ENCODE measurements at regions not wholly inside any gene's neighbourhood (a gene's known extent, or its start where the extent isn't known, plus 50 kb on each side); places are given as distances from the start of the nearest gene placed in this dataset.

DNA sequence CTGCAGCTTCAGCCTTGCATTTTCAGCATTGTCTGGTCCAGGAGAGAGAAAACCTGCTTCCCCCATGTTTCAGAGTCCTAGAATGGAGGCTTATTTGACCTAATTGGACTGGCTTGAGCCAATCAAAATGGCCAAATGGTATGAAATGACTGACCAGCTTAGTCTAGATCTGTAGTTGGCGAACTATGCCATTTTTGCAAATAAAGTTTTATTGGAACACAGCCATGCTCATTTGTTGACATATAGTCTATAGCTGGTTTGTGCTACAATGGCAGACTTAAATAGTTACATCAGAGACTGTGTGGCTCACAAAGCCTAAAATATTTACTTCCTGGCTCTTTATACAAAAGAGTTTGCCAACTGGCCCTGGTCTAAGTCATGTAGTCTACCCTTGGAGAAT lies 180.8 kb downstream of the HS3ST3B1 start:
- H3K14ac ChIP-seq (ENCODE audit: insufficient read length): no peak overlapping the region
- H2BK120ac ChIP-seq (replicated peaks; ENCODE audit: low read depth, low read length): no peak overlapping the region
- no peak overlapping the region for H3K56ac ChIP-seq (replicated peaks; ENCODE audit: insufficient read length, low read depth, low read length)
- H3K79me1 ChIP-seq (ENCODE audit: low read depth, low read length): no peaks in the 10 kb centered on the region
- no peaks in the 10 kb centered on the region for H3K27me3 ChIP-seq (replicated peaks in 1 of 4; ENCODE audit: control insufficient read depth in 3 of 4, extremely low read depth in 1 of 4, insufficient read depth in 3 of 4, low read length in 3 of 4)
- no peak overlapping the region for H3K18ac ChIP-seq (ENCODE audit: extremely low read depth, low read length)
- no peak overlapping the region for H3K4me2 ChIP-seq (ENCODE audit: insufficient read depth in 1 of 2, low read depth in 2 of 2, low read length in 2 of 2)
- FAIRE-seq: no peak
- no peaks in the 10 kb centered on the region for H3K36me3 ChIP-seq (ENCODE audit: control insufficient read depth in 2 of 4, insufficient read depth in 4 of 4, low read length in 3 of 4)
- H2BK5ac ChIP-seq (ENCODE audit: low read depth, low read length): no peak overlapping the region
- no peak overlapping the region for H3K9ac ChIP-seq (replicated peaks in 1 of 4; ENCODE audit: extremely low read depth in 1 of 4, low read depth in 3 of 4, low read length in 3 of 4)
- H3K27ac ChIP-seq (ENCODE audit: low read depth, low read length): no peak overlapping the region
- no peak overlapping the region for H2AFZ ChIP-seq (ENCODE audit: low read length)
- no peak overlapping the region for H2BK20ac ChIP-seq (ENCODE audit: low read length)
- no peaks in the 10 kb centered on the region for H4K20me1 ChIP-seq (replicated peaks in 1 of 2; ENCODE audit: control insufficient read depth in 1 of 2, insufficient read depth in 2 of 2, low read length in 2 of 2)
- no peak overlapping the region for H2BK15ac ChIP-seq (ENCODE audit: low read length)
- H3K9me3 ChIP-seq (ENCODE audit: insufficient read depth in 2 of 2, low read depth in 1 of 2, low read length in 1 of 2): no peaks in the 10 kb centered on the region; a peak in 1 of 4 replicates
- no peak for DNase-seq (ENCODE audit: low read depth in 1 of 2, low spot score in 2 of 2)
- no peak overlapping the region for H3K4me3 ChIP-seq (ENCODE audit: extremely low read depth in 1 of 4, insufficient read depth in 2 of 4, low read depth in 3 of 4, low read length in 4 of 4)
- no peak overlapping the region for H3K4ac ChIP-seq (replicated peaks; ENCODE audit: insufficient read length, low read depth, low read length)
- H3K23me2 ChIP-seq (ENCODE audit: low read depth, low read length): no peaks in the 10 kb centered on the region
- H2BK12ac ChIP-seq (ENCODE audit: low read depth, low read length): no peak overlapping the region
- WGBS, 2 experiments (ENCODE audit: extremely low coverage in 1 of 2, insufficient coverage in 1 of 2, insufficient read length in 1 of 2, insufficient replicate concordance in 2 of 2, low coverage in 1 of 2, low lambda C conversion rate in 2 of 2, missing lambda C conversion rate in 1 of 2): 84% methylated on average over 1 of the region's 1 CpG; no CpG with 5 or more reads in 1 of the 2 experiments
- no peak overlapping the region for H4K5ac ChIP-seq (ENCODE audit: insufficient read length, low read depth, low read length)
- H3K23ac ChIP-seq (ENCODE audit: insufficient read length): no peak overlapping the region
- no peak overlapping the region for H2AK5ac ChIP-seq (ENCODE audit: low read depth, low read length)
- no peak overlapping the region for H4K8ac ChIP-seq (ENCODE audit: extremely low read depth, insufficient read depth, low read length)
- H3K79me2 ChIP-seq (ENCODE audit: control insufficient read depth in 1 of 2, insufficient read depth in 2 of 2, low read length in 2 of 2): no peaks in the 10 kb centered on the region
- H4K91ac ChIP-seq (replicated peaks; ENCODE audit: insufficient read length, low read length): no peak overlapping the region
- ChIA-PET POLR2A (ENCODE audit: partially characterized antibody) (no interaction called here), CTCF (ENCODE audit: partially characterized antibody) (interaction anchor here (0.5 kb wide), 1 partner anchor 1021 kb away, joined by 3 read pairs; no protein-coding TSS in a partner anchor)
- no peak for TF ChIP-seq YY1 (IDR thresholded peaks at IDR 0.05; ENCODE audit: low read depth, low read length)
- no peak for TF ChIP-seq GABPA (IDR thresholded peaks at IDR 0.05; ENCODE audit: borderline replicate concordance, insufficient read depth, low read length)
- no peak for TF ChIP-seq JUND (IDR thresholded peaks at IDR 0.05; ENCODE audit: low read length)
- no peak for TF ChIP-seq POLR2AphosphoS5 (IDR thresholded peaks at IDR 0.05; ENCODE audit: low read depth, low read length)
- TF ChIP-seq CHD2 (IDR thresholded peaks at IDR 0.05; ENCODE audit: low read length): no peak
- TF ChIP-seq SIN3A (conservative IDR thresholded peaks at IDR 0.05 in 1 of 2, IDR thresholded peaks at IDR 0.05 in 1 of 2; ENCODE audit: low read depth in 1 of 2, low read length in 2 of 2): no peak
- TF ChIP-seq TEAD4 (IDR thresholded peaks at IDR 0.05; ENCODE audit: low read depth, low read length): no peak
- TF ChIP-seq ZNF274 (IDR thresholded peaks at IDR 0.05; ENCODE audit: borderline replicate concordance, extremely low read depth, low read length): no peak
- H3K4me1 ChIP-seq (replicated peaks in 1 of 4; ENCODE audit: control insufficient read depth in 3 of 4, insufficient read depth in 4 of 4, low read length in 3 of 4): no peaks in the 10 kb centered on the region

Measured in H1 (cell line).